Gastroesophageal sphincter (tissue), 3 donors: ENCODE measurements at regions not wholly inside any gene's neighbourhood (a gene's known extent, or its start where the extent isn't known, plus 50 kb on each side); places are given as distances from the start of the nearest gene placed in this dataset.

Experiments
- EP300 ChIP-seq: sonication (generic); formaldehyde crosslinking; IDR thresholded peaks from one replicate; pipeline ENCODE4 v1.6.1; 2017; ENCODE audit warnings: antibody characterized with exemption, mild to moderate bottlenecking
- POLR2A ChIP-seq, 2 donors: fragments of 450-650 bp; IDR thresholded peaks; one replicate each; pipeline ENCODE4 v1.6.1; 2017; ENCODE audit warnings: antibody characterized with exemption in 2 of 2, mild to moderate bottlenecking in 2 of 2, moderate library complexity in 1 of 2
- TF ChIP-seq, protein P1 (sequence below), 4 experiments: fragments of 200-600 bp in 2 of 4; fragments of 450-650 bp in 2 of 4; sonication (generic) in 1 of 4; IDR thresholded peaks; one replicate each; pipeline ENCODE4 v1.5.1; 2017 to 2019; ENCODE audit warnings: antibody characterized with exemption in 4 of 4, mild to moderate bottlenecking in 2 of 4, moderate library complexity in 2 of 4

DNA sequence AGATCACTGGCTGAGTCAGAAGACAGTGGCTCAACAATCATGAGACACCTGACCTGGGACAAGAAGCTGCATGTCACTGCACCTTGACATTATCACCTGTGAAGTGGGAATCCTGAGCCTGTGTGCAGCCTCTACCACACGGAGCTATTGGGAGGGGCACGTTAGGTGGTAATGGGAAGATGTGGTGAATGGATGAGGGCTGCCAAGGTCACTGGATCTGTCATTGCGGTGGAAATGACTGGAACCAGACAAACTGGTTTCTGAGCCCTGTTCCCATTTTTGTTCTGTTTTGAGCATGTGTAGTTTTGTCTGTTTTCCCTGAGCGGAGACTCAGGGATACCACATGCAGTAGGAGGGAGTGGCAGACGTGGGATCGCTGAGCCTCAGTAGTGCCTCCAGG lies 235.5 kb downstream of the OPA1 start:
- TF ChIP-seq, protein P1, sequence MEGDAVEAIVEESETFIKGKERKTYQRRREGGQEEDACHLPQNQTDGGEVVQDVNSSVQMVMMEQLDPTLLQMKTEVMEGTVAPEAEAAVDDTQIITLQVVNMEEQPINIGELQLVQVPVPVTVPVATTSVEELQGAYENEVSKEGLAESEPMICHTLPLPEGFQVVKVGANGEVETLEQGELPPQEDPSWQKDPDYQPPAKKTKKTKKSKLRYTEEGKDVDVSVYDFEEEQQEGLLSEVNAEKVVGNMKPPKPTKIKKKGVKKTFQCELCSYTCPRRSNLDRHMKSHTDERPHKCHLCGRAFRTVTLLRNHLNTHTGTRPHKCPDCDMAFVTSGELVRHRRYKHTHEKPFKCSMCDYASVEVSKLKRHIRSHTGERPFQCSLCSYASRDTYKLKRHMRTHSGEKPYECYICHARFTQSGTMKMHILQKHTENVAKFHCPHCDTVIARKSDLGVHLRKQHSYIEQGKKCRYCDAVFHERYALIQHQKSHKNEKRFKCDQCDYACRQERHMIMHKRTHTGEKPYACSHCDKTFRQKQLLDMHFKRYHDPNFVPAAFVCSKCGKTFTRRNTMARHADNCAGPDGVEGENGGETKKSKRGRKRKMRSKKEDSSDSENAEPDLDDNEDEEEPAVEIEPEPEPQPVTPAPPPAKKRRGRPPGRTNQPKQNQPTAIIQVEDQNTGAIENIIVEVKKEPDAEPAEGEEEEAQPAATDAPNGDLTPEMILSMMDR (IDR thresholded peaks at IDR 0.05), result no peak
- TF ChIP-seq POLR2A (IDR thresholded peaks at IDR 0.05) (no peak), EP300 (no peak)
